ENCODE measurements at regions not wholly inside any gene's neighbourhood (a gene's known extent, or its start where the extent isn't known, plus 50 kb on each side); places are given as distances from the start of the nearest gene placed in this dataset.

DNA sequence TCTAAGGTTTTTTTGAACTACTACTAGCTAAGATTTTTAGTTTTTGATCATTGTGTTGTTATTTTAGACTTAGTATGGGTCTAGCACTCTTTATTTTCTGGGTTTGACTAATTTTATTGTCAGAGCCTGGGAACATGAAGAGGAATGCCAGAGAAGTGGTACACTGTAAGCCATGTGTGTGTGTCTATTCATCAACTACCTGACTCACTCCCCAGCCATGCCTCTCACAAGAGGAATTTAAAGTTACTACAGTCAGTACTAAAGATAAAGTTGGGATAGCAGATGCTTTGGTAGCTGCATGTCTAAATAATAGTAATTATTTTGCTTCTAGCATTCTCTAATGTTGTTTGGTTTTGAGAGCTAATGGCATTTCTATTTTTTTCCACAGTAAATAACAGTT lies 264.8 kb downstream of the CSNK1G3 start:
- no peak for ATAC-seq
- H3K4me3 ChIP-seq: no peak overlapping the region
- intact Hi-C loops (cut with DNase I, micrococcal nuclease): no loop called here
- H3K4me1 ChIP-seq (ENCODE audit: low read depth): no peaks in the 10 kb centered on the region
- no peak for DNase-seq
- TF ChIP-seq, protein P1, sequence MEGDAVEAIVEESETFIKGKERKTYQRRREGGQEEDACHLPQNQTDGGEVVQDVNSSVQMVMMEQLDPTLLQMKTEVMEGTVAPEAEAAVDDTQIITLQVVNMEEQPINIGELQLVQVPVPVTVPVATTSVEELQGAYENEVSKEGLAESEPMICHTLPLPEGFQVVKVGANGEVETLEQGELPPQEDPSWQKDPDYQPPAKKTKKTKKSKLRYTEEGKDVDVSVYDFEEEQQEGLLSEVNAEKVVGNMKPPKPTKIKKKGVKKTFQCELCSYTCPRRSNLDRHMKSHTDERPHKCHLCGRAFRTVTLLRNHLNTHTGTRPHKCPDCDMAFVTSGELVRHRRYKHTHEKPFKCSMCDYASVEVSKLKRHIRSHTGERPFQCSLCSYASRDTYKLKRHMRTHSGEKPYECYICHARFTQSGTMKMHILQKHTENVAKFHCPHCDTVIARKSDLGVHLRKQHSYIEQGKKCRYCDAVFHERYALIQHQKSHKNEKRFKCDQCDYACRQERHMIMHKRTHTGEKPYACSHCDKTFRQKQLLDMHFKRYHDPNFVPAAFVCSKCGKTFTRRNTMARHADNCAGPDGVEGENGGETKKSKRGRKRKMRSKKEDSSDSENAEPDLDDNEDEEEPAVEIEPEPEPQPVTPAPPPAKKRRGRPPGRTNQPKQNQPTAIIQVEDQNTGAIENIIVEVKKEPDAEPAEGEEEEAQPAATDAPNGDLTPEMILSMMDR (IDR thresholded peaks at IDR 0.05): no peak
- H3K9me3 ChIP-seq: peaks cover 2% of the 10 kb centered on the region
- no peaks in the 10 kb centered on the region for H3K36me3 ChIP-seq (ENCODE audit: low read depth)

DNA sequence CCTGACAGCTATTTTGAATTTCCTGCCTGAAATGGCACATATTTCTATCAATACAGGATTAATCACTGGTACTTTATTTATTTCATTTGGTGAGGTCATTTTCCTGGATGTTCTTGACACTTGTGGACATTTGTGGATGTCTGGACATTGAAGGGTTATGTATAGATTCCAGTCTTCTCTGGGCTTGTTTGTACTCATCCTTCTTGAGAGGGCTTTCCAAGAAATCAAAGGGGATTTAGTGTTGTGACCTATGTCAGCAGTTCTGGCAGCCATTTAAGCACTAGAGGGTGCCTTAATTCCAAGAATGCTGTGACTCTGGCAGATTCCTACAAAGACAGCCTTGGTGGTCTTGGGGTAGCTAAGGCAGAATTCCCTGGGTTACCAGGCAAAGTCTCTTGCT lies 259.7 kb downstream of the CSNK1G3 start:
- no peaks in the 10 kb centered on the region for H3K36me3 ChIP-seq (ENCODE audit: low read depth)
- H3K4me1 ChIP-seq (ENCODE audit: low read depth): no peaks in the 10 kb centered on the region
- no peak overlapping the region for H3K4me3 ChIP-seq
- no peak for DNase-seq
- TF ChIP-seq, protein P1 (IDR thresholded peaks at IDR 0.05): no peak
- no peak for ATAC-seq
- intact Hi-C loops (cut with DNase I, micrococcal nuclease): no loop called here
- peaks cover 4% of the 10 kb centered on the region for H3K9me3 ChIP-seq

DNA sequence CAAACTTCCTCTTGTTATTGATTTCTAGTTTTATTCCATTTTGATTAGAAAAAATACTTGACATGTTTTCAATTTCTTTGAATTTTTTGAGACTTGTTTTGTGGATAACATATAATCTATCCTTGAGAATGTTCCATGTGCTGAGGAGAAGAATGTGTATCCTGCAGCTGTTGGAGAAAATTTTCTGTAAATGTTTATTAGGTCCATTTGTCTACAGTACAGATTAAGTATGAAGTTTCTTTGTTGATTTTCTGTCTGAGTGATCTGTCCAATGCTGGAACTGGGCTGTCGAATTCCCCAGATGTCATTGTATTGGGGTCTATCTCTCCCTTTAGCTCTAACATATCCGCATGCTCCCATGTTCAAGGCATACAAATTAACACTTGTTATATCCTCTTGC lies 251.2 kb downstream of the CSNK1G3 start:
- H3K9me3 ChIP-seq: no peaks in the 10 kb centered on the region
- ATAC-seq (no peak), DNase-seq (no peak)
- TF ChIP-seq, protein P1 (IDR thresholded peaks at IDR 0.05): no peak
- H3K36me3 ChIP-seq (ENCODE audit: low read depth): no peaks in the 10 kb centered on the region
- intact Hi-C loops (cut with DNase I, micrococcal nuclease): no loop called here
- H3K4me3 ChIP-seq: no peak overlapping the region
- no peaks in the 10 kb centered on the region for H3K4me1 ChIP-seq (ENCODE audit: low read depth)

DNA sequence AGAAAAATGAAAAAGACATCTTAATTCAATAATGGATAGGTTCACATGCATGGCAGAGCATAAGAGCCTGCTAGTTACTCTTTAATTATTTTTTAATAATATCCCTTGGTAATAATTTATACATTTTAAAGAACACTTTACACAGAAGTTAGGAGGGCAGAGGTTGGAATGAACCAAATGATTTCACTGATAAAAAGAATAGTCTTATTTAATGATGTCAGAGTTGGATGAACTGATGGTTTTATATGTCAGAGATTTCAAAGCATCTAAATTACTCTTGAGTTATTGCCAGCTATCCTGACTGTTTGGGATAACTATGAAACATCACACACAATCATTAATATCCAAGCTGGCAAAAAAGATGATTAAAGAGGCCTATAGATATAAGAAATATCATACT lies 244.8 kb downstream of the CSNK1G3 start:
- H3K4me3 ChIP-seq: no peak overlapping the region
- TF ChIP-seq, protein P1 (IDR thresholded peaks at IDR 0.05): no peak
- no peaks in the 10 kb centered on the region for H3K4me1 ChIP-seq (ENCODE audit: low read depth)
- H3K9me3 ChIP-seq: no peaks in the 10 kb centered on the region
- intact Hi-C loops (cut with DNase I, micrococcal nuclease): no loop called here
- DNase-seq: no peak
- no peaks in the 10 kb centered on the region for H3K36me3 ChIP-seq (ENCODE audit: low read depth)
- ATAC-seq: no peak

DNA sequence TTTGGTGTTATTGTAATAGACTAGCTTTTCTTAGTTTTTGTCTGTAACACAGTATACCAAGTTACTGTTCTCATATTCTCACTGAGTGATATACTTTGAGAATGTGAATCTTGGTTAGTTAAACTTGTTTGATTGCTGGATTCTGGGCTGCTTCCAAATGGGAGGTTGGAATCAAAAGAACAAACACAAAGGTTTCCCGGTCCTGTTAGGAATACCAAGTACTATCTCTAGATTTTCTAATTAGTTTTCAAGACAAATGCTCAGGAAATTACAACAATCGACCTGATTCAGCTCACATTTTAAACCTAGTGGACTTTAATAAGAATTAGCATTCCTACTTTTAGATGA lies 244.3 kb downstream of the CSNK1G3 start:
- Histone ChIP-seq H3K9me3 (no peaks in the 10 kb centered on the region), H3K4me3 (no peak overlapping the region), H3K4me1 (ENCODE audit: low read depth) (no peaks in the 10 kb centered on the region), H3K36me3 (ENCODE audit: low read depth) (no peaks in the 10 kb centered on the region)
- ATAC-seq (no peak), DNase-seq (no peak)
- TF ChIP-seq, protein P1 (IDR thresholded peaks at IDR 0.05): no peak
- intact Hi-C loops (cut with DNase I, micrococcal nuclease): no loop called here

DNA sequence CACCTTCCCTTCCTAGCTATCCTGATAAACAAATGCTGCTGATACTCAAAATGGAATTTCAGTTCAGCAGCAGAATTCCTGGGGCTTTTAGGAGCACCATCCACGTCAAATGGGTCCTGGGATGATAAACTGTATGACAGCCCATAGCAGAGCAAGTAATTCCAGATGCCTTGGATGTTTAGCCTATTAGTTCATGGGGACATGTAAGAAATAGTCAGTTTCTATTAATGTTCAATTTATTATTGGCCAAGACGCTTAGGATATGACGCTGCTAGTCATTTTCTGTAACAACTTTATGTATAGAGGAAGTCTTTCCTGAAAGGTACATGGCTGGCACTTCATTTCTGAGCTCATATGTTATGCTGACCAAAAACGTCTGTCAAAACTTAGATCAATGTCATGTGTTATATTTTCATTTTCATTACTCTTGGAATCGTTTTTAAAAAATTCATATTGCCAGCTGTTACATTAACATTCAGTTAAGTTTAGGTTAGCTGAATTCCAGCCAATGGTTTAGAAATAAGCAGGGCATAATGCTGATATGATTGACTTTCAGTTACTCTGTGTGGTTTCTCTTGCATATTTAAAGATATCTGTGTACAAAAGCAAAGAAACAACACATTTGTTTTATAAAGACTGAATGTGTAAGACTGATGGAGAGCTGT lies 243.8 kb downstream of the CSNK1G3 start:
- no peak for ATAC-seq

More for the DNA sequence above, 243.8 kb downstream of the CSNK1G3 start:
- DNase-seq: no peak
- H3K4me3 ChIP-seq: no peak overlapping the region
- no peaks in the 10 kb centered on the region for H3K36me3 ChIP-seq (ENCODE audit: low read depth)
- TF ChIP-seq, protein P1 (IDR thresholded peaks at IDR 0.05): no peak
- intact Hi-C loops (cut with DNase I, micrococcal nuclease): no loop called here
- no peaks in the 10 kb centered on the region for H3K4me1 ChIP-seq (ENCODE audit: low read depth)
- no peaks in the 10 kb centered on the region for H3K9me3 ChIP-seq

Measured in mucosa of descending colon (tissue), 3 donors.